ENCODE measurements at regions not wholly inside any gene's neighbourhood (a gene's known extent, or its start where the extent isn't known, plus 50 kb on each side); places are given as distances from the start of the nearest gene placed in this dataset.

GRCh38 chr2:34045101-34045655 lies 446.1 kb upstream of the FAM98A start:
- no peak overlapping the region for H3K4me3 ChIP-seq (ENCODE audit: low read length)
- TF ChIP-seq ZNF274 (IDR thresholded peaks at IDR 0.05; ENCODE audit: low read depth, low read length), result no peak

GRCh38 chr2:34037886-34038285 lies 438.8 kb upstream of the FAM98A start:
- TF ChIP-seq ZNF274 (IDR thresholded peaks at IDR 0.05; ENCODE audit: low read depth, low read length), result no peak
- no peak overlapping the region for H3K4me3 ChIP-seq (ENCODE audit: low read length)

- no peak overlapping the region for H3K4me3 ChIP-seq (ENCODE audit: low read length)
- no peak for TF ChIP-seq ZNF274 (IDR thresholded peaks at IDR 0.05; ENCODE audit: low read depth, low read length)
These were observed 438.1 kb upstream of the FAM98A start for GRCh38 chr2:34037157-34037556.

GRCh38 chr2:34031097-34031496 lies 432.0 kb upstream of the FAM98A start:
- no peak for TF ChIP-seq ZNF274 (IDR thresholded peaks at IDR 0.05; ENCODE audit: low read depth, low read length)
- no peak overlapping the region for H3K4me3 ChIP-seq (ENCODE audit: low read length)

GRCh38 chr2:34030273-34030672 lies 431.2 kb upstream of the FAM98A start:
- no peak for TF ChIP-seq ZNF274 (IDR thresholded peaks at IDR 0.05; ENCODE audit: low read depth, low read length)
- no peak overlapping the region for H3K4me3 ChIP-seq (ENCODE audit: low read length)

GRCh38 chr2:34029073-34029472 lies 430.0 kb upstream of the FAM98A start:
- H3K4me3 ChIP-seq (ENCODE audit: low read length), result no peak overlapping the region
- no peak for TF ChIP-seq ZNF274 (IDR thresholded peaks at IDR 0.05; ENCODE audit: low read depth, low read length)

GRCh38 chr2:34025196-34025595 lies 426.1 kb upstream of the FAM98A start:
- no peak overlapping the region for H3K4me3 ChIP-seq (ENCODE audit: low read length)
- no peak for TF ChIP-seq ZNF274 (IDR thresholded peaks at IDR 0.05; ENCODE audit: low read depth, low read length)

GRCh38 chr2:34012715-34013302 lies 413.7 kb upstream of the FAM98A start:
- H3K4me3 ChIP-seq (ENCODE audit: low read length), result no peak overlapping the region
- no peak for TF ChIP-seq ZNF274 (IDR thresholded peaks at IDR 0.05; ENCODE audit: low read depth, low read length)

- TF ChIP-seq ZNF274 (IDR thresholded peaks at IDR 0.05; ENCODE audit: low read depth, low read length), result no peak
- H3K4me3 ChIP-seq (ENCODE audit: low read length), result no peak overlapping the region
These were observed 412.6 kb upstream of the FAM98A start for GRCh38 chr2:34011684-34012083.

- H3K4me3 ChIP-seq (ENCODE audit: low read length), result no peak overlapping the region
- TF ChIP-seq ZNF274 (IDR thresholded peaks at IDR 0.05; ENCODE audit: low read depth, low read length), result no peak
These were observed 406.8 kb upstream of the FAM98A start for GRCh38 chr2:34005901-34006300.

GRCh38 chr2:34004936-34005335 lies 405.8 kb upstream of the FAM98A start:
- TF ChIP-seq ZNF274 (IDR thresholded peaks at IDR 0.05; ENCODE audit: low read depth, low read length), result no peak
- H3K4me3 ChIP-seq (ENCODE audit: low read length), result no peak overlapping the region

- TF ChIP-seq ZNF274 (IDR thresholded peaks at IDR 0.05; ENCODE audit: low read depth, low read length), result no peak
- no peak overlapping the region for H3K4me3 ChIP-seq (ENCODE audit: low read length)
These were observed 404.7 kb upstream of the FAM98A start for GRCh38 chr2:34003795-34004194.

GRCh38 chr2:34001557-34001956 lies 402.5 kb upstream of the FAM98A start:
- H3K4me3 ChIP-seq (ENCODE audit: low read length), result no peak overlapping the region
- no peak for TF ChIP-seq ZNF274 (IDR thresholded peaks at IDR 0.05; ENCODE audit: low read depth, low read length)

- no peak for TF ChIP-seq ZNF274 (IDR thresholded peaks at IDR 0.05; ENCODE audit: low read depth, low read length)
- no peak overlapping the region for H3K4me3 ChIP-seq (ENCODE audit: low read length)
These were observed 385.0 kb upstream of the FAM98A start for GRCh38 chr2:33984131-33984530.

- no peak for TF ChIP-seq ZNF274 (IDR thresholded peaks at IDR 0.05; ENCODE audit: low read depth, low read length)
- no peak overlapping the region for H3K4me3 ChIP-seq (ENCODE audit: low read length)
These were observed 379.4 kb upstream of the FAM98A start for GRCh38 chr2:33978471-33978870.

GRCh38 chr2:33975498-33975897 lies 376.4 kb upstream of the FAM98A start:
- no peak for TF ChIP-seq ZNF274 (IDR thresholded peaks at IDR 0.05; ENCODE audit: low read depth, low read length)

More at GRCh38 chr2:33975498-33975897, 376.4 kb upstream of the FAM98A start:
- no peak overlapping the region for H3K4me3 ChIP-seq (ENCODE audit: low read length)

Measured in GM08714 (cell line).